Peyer's patch (tissue), 4 donors: ENCODE measurements at regions not wholly inside any gene's neighbourhood (a gene's known extent, or its start where the extent isn't known, plus 50 kb on each side); places are given as distances from the start of the nearest gene placed in this dataset.

ENCODE experiments used
- CTCF ChIP-seq, 6 experiments: fragments of 450-650 bp in 4 of 6; fragments of 200-600 bp in 2 of 6; sonication (generic) in 1 of 6; IDR thresholded peaks; one replicate each; pipeline ENCODE4 v1.5.1; 2017 to 2019; ENCODE audit warnings: antibody characterized with exemption in 6 of 6, mild to moderate bottlenecking in 3 of 6, moderate library complexity in 1 of 6
- POLR2A ChIP-seq, 2 donors: fragments of 450-650 bp; IDR thresholded peaks; one replicate each; pipeline ENCODE4 v1.5.1; 2017; ENCODE audit warnings: antibody characterized with exemption in 2 of 2, mild to moderate bottlenecking in 2 of 2, moderate library complexity in 2 of 2

- no peak for TF ChIP-seq POLR2A (IDR thresholded peaks at IDR 0.05)
- no peak for TF ChIP-seq CTCF (IDR thresholded peaks at IDR 0.05)
Observed at GRCh38 chr7:46937826-46938225, 644.1 kb downstream of the TNS3 start.
